ENCODE measurements at regions not wholly inside any gene's neighbourhood (a gene's known extent, or its start where the extent isn't known, plus 50 kb on each side); places are given as distances from the start of the nearest gene placed in this dataset.

- no TSS peak for BruUV-seq (replicated peaks)
- Histone ChIP-seq H3K4me3 (ENCODE audit: low read depth in 2 of 2, low read length in 2 of 2) (no peak overlapping the region), H3K36me3 (ENCODE audit: control insufficient read depth, insufficient read depth, low read length) (no peaks in the 10 kb centered on the region), H3K27me3 (ENCODE audit: control insufficient read depth, insufficient read depth, low read length) (no peaks in the 10 kb centered on the region), H3K4me1 (ENCODE audit: control insufficient read depth, insufficient read depth, low read length) (peaks cover 9% of the 10 kb centered on the region; the same call in 1 of the 2 replicates), H3K27ac (ENCODE audit: low read length) (no peak overlapping the region), H3K9me3 (ENCODE audit: control insufficient read depth, insufficient read depth, low read depth, low read length) (no peaks in the 10 kb centered on the region)
- ChIA-PET CTCF (no interaction called here), POLR2A (interaction anchor here (0.6 kb wide), 1 partner anchor 13 kb away, joined by 5 read pairs; no protein-coding TSS in a partner anchor)
- in situ Hi-C loops (cut with HindIII; ENCODE audit: low pct_unique_long_range_greater_than_20kb, low sequenced_read_pairs): no loop called here
- ATAC-seq (no peak), DNase-seq (ENCODE audit: low read depth, low spot score) (no peak)
- TF ChIP-seq CTCF (IDR thresholded peaks at IDR 0.05) (no peak), TCF7L2 (IDR thresholded peaks at IDR 0.05; ENCODE audit: low read depth, low read length) (no peak), REST (IDR thresholded peaks at IDR 0.05; ENCODE audit: insufficient read depth in 1 of 2, low read depth in 2 of 2, low read length in 1 of 2) (no peak), POLR2AphosphoS5 (IDR thresholded peaks at IDR 0.05; ENCODE audit: low read depth, low read length) (no peak), SIN3A (IDR thresholded peaks at IDR 0.05; ENCODE audit: borderline replicate concordance, insufficient read depth, low read depth, low read length) (no peak)
- intact Hi-C loops (cut with micrococcal nuclease; ENCODE audit: unreplicated experiment): no loop called here
Observed at GRCh38 chr2:64762301-64762997, 108.7 kb upstream of the SERTAD2 start.

GRCh38 chr2:64763126-64763525 is 109.4 kb upstream of the SERTAD2 start:
- H3K27ac ChIP-seq (ENCODE audit: low read length): no peak overlapping the region
- POLR2A ChIA-PET: no interaction called here
- ATAC-seq (no peak), DNase-seq (ENCODE audit: low read depth, low spot score) (no peak)
- CTCF ChIA-PET: no interaction called here
- H3K9me3 ChIP-seq (ENCODE audit: control insufficient read depth, insufficient read depth, low read depth, low read length): no peaks in the 10 kb centered on the region
- in situ Hi-C loops (cut with HindIII; ENCODE audit: low pct_unique_long_range_greater_than_20kb, low sequenced_read_pairs): no loop called here
- TF ChIP-seq POLR2AphosphoS5 (IDR thresholded peaks at IDR 0.05; ENCODE audit: low read depth, low read length) (no peak), CTCF (IDR thresholded peaks at IDR 0.05) (no peak), TCF7L2 (IDR thresholded peaks at IDR 0.05; ENCODE audit: low read depth, low read length) (no peak), SIN3A (IDR thresholded peaks at IDR 0.05; ENCODE audit: borderline replicate concordance, insufficient read depth, low read depth, low read length) (no peak), REST (IDR thresholded peaks at IDR 0.05; ENCODE audit: insufficient read depth in 1 of 2, low read depth in 2 of 2, low read length in 1 of 2) (no peak)
- H3K4me3 ChIP-seq (ENCODE audit: low read depth in 2 of 2, low read length in 2 of 2): no peak overlapping the region
- no TSS peak for BruUV-seq (replicated peaks)
- no peaks in the 10 kb centered on the region for H3K36me3 ChIP-seq (ENCODE audit: control insufficient read depth, insufficient read depth, low read length)
- intact Hi-C loops (cut with micrococcal nuclease; ENCODE audit: unreplicated experiment): no loop called here
- peaks cover 10% of the 10 kb centered on the region; the same call in 1 of the 2 replicates for H3K4me1 ChIP-seq (ENCODE audit: control insufficient read depth, insufficient read depth, low read length)
- no peaks in the 10 kb centered on the region for H3K27me3 ChIP-seq (ENCODE audit: control insufficient read depth, insufficient read depth, low read length)
